HG03039 (cell line): ENCODE measurements at regions not wholly inside any gene's neighbourhood (a gene's known extent, or its start where the extent isn't known, plus 50 kb on each side); places are given as distances from the start of the nearest gene placed in this dataset.
A peak's percentile ranks its signal among the peaks of the same experiment; 100 is the strongest.

Experiments
- ATAC-seq: cut with Tn5 transposase; IDR thresholded peaks from one replicate; pipeline ENCODE4 v1.9.1; 2021; ENCODE audit warnings: mild to moderate bottlenecking, moderate library complexity; ENCODE audit not compliant: unreplicated experiment

DNA sequence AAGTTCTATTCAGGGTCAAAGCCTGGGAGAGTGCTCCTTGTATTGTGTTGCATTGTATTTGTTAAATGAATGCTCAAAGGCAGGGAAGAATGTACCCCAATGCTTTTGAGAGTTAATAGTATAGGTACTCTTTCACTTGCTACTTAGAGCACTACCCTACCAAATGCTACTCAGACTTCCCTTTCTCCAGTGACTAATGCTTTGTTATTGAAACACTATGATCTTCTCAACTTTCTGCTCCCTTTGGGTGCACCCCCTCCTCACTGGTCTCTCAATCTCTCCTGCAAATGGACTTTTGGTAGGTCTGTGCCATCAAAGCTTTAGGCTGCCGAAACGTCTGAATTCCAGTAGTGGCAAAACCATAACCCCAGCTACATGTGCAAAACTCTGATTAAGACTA is 177.7 kb upstream of the AHR start:
- no peak for ATAC-seq

DNA sequence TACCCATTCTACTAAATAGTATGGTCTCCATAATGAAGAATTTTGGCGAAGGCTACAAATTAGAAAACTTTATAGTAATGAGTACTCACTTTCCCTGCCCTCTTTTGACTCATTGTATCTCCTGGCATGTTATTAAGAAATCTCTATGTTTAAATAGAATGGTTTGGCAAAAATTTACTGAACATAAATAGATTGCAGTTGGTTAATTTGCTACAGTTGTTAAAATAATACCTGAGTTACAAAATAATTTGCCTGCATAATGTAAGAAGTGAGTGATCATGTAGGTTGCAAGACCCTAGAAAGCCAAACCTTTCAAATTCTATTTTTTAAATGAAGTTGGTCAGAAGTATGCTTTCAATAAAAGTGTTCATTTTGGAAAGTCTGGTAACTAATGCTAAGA is 176.8 kb upstream of the AHR start:
- ATAC-seq, result no peak

DNA sequence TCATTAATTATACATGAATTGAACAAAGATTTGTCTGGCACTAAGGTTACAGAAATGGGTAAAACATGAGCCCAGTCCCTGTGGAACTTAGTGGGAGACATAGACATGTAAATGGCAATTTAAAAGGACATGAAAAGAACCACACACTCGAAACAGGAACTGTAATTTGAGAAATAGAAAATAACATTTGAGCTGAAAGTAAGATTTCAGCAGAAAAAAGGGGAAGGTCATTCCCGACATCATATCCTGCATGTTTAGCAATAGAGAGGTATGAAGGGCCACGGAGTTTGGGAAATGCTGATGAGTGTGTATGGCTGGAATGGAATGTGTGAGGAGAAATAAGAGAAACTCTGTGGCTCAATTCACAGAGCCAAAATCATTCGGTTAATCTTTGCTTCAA is 175.4 kb upstream of the AHR start:
- ATAC-seq, result no peak

DNA sequence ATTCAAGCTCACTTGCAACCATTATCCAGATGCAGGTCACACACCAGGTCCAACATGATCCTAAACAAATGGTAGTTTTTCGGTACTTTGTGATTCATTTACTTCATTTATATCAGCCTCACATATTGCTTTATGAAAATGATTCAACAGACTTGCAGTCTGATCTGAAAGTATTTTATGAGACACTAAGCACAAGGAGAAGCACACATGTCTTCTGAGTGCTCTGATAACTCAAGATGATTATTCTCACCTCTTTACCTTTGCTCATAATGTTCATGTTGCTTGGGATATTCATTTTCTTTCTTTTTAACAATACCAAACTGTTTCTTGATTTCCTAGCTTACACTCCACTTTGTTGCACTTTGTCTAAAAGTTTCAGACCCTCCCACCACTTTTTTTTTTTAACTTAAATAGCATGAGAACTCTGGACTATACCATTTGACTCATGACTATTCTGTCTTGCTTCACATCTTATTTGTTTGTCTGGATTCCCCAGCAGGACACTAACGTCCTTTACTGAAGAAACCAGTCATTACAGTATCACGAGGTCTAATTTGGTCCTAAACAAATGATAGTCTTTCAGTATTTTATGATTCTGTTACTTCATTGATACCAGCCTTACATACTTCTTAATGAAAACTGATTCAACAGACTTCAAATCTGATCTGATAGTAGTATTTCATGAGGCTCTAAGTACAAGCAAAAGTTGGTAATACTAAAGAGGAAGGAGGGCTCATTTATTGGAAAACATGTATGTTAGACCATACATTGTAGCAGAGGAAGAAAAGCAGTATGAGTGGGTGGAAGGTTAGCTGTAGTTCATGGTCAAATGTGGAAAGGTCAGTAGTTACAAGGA is 171.8 kb upstream of the AHR start:
- ATAC-seq, result peak; percentile 83

DNA sequence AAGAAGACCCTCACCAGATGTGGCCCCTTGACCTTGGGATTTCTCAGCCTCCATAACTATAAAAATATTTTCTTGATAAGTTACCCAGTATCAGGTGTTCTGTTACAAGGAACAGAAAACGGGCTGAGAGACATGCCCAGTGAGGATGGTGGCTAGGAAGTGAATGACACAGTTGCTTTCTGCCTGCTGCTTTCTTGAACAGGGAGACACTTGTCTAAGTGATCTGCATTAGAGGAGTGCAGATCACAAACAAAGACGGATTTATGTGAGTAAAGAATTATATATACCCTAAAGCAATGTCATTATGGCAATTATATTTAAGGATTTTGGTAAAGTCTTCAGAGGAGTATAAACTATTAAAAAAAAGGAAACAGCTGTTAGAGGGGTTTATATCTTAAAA is 169.2 kb upstream of the AHR start:
- ATAC-seq, result no peak

DNA sequence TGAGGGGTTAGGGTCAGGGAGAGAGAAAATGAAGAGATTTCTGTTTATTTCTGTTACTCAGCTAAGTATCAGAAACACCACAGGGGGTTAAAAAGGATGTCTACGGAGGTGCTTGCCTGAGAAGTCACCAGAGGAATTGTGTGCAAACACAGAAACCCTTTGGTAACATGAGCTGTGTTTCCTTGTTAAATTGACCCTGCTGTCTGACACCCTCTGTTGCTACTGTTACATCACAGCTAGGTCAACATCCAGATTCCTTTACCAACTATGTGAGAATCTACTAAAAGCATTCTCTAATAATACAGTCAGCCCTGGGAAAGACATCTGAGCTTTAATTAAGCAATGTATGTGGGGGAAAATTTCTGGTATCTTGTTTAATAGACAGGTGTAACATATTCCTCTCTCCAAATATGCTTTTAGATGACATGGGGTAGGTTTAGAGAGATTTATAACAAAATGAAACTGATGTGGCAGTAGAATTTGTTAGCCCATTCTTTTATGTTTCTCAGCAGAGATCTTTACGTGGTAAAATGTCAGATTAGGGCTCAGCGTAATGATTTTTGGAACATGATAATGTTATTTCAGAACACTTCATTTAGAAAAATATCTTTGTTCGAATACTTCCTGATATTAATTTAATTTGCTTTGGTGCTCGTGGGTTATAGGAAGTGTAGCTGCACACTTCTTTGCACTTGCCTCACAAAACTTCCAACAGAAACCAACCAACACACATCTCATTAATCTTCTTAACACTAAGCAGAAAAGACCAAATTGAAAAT is 168.0 kb upstream of the AHR start:
- ATAC-seq, result no peak

DNA sequence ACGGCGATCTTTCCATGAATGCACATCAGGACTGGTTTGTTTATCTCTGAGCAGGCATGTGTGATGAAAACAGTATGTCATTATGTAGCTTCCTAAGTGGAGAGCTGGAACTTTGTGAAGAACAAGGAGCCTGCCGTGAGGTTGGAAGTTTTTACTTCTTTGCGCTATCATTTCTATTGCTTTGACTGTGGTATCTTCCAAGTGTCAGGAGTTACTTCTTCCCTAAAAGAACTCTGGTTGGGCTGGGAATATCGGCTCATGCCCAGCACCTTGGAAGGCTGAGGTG is 167.4 kb upstream of the AHR start:
- no peak for ATAC-seq

DNA sequence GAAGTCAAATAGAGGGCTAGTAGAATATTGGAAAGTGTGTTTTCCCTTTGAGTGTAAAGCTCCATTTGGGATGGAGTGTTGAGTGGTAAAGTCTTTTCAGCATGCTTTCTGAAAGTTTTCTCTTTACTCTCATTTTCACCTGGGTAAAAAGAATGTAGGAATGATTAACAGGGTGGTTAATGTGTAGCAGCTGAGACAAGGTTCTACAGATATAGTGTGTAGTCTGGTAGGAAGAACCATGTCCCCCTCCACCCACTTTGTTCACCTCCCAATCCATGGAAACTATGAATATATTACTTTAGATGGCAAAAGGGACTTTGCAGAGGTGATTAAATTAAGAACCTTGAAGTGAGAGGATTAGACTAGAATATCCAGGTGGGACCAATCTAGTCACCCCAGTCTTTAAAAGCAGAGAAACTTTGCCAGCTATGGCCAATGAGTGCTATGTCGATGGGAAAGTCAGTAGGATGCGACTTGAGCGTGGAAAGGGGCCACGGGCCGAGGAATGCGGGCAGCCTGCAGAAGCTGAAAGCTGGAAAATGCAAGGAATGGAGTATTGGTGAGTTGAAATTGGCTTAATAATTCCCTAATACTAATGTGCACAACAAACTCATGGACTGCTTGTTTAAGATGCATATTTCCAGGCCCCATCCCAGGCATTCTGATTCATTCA is 166.3 kb upstream of the AHR start:
- no peak for ATAC-seq

DNA sequence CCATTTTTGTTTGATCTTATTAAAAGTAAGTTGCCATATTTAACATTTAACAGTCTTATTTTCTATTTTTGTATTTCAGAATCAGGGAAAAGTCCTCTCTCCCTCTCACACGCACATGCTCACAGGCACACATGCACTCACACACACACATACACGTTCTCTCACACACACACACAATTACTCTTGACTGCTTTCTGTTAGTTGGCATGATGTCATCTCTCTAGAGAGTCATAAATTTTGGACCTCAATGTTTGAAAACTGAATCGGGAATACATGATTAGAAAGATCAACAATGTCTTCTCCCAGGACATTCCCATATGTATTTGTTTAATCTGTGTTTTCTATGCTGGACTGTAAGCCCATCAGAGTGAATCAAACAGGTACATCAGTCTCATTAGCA is 165.7 kb upstream of the AHR start:
- ATAC-seq, result no peak

DNA sequence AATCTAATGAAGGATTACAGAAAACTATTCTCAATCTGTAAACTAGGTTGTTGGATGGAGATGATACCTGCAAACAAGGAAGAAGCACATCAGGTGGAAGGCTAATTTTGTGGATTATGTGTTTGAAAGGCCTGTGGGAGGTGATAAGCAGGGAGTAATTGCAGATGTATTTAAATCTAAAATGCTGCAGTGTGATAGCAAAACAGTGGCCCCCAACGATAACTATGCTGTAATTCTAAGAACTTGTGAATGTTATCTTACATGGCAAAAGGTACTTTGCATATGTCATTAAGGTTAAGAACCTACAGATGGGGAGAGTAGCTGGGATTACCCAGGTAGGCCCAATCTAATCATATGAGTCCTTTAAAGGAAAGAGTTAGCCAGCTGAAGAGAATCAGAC is 164.5 kb upstream of the AHR start:
- ATAC-seq, result no peak

DNA sequence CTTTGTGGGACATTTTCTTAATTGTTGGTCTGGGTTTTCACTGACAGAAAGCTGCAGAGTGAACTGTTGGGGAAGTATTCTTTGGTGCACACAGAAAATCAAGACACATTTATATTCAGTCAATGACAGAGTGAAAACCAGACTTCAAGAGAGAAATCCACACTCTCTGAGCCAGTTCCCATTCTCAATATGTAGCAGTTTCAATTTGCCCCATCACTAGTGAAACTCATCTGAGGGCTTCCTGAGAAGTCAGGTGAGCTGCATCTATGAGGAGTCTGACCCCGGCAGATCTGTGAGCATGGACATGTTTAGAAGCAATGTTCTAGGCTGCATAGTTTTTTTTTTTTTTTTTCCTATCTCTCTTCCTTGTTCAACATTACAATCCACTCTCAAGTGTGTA is 163.7 kb upstream of the AHR start:
- ATAC-seq, result peak; percentile 90

DNA sequence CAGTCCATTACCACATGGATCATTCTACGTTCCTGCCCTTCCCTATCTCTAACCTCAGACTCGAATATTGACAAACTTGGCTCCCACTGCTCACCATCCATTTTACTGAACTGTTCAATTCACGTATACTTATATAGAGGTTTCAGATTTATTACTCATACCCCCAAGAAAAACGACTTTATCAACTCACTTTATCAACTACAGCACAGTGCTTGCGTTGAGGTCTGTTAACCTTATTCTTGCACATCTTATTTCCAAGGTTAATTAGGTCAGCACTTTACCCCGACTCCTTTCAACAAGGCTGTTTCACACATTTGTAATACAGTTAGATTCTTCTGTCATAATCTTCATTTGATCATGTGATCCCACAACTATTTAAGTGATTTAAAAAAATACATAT is 162.3 kb upstream of the AHR start:
- no peak for ATAC-seq

DNA sequence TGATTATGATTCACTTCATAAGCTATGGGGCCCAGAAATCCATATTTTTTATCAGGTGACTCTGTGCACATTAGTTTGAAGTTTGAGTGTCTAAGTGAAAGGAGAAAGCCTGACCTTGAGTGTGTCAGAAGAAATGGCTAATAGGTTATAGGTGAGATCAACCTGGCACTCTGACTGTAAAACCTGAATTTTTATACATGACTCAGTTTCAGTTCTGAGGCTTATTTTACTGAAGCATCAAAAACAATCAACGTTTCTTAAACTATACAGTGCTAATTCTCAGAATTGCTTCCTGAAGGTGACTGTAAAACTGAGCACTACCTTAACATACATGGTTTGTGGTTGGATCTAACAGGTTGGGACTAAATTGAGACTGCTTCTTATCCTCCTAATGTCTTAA is 159.4 kb upstream of the AHR start:
- ATAC-seq, result no peak

DNA sequence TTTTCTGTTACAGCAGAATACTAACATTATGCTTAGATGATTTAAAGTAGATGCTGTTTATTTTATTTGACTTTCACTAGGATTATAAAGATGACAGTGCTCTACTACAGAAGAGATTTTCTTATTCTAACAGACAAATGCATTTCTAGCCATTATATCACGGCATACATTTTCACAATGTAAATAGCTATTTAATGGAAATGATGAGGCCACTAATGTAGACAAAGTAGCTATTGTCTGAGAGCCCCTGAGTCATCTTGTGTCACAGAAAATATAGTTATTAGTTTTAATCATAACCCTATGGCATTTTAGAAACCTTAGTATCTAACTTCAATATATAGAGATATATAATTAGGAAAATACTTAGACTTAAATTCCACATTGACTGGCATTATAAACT is 158.0 kb upstream of the AHR start:
- ATAC-seq, result no peak

DNA sequence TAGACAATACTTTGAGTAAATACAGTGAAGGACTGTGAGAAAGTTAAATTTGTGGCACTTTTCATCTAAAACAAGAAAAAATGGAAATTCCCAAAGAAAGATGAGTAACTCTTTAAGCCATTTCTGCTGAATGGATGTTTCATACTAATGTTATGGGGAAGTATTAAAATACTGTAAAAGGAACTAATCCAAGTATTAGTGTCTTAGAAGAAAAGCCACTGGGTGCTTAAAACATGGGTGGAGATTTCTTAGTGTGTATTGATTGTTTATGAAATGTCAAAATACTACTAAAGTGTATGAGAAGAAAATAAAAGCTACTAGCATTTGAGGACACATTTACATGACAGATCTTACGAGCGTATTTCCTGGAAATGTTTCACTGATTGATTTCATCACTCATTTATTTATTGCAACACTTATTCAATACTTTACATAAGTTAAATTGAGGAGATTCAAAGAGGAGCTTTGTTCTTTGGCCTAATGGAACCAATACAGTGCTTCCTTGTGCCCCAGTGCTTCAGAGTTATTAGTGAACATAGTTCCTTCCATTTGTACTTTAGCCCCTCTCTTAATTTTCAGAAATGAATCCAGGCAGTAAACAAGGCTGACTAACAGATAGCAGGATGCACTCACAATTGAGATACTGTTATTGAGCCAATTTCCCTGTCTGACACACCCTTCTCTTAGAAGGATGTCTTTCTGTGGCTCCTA is 155.5 kb upstream of the AHR start:
- ATAC-seq, result no peak

DNA sequence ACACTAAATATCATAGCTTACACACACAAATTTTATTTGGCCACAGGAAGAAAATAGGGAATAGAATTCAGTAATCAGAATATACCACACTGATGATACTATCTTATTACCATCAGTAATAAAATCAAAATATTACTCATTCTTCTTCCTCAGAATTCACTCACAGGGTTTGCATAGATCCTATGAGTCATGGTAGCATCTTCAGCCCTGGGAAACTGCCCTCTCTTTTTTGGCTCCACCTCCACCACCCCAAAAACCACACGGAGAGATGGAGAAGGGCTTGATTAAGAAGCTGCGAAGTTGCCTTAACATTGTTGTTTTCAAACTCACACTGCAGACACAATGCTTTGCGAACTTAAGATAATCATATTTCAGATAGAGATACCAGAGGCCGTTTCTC is 154.1 kb upstream of the AHR start:
- ATAC-seq, result peak; percentile 45

DNA sequence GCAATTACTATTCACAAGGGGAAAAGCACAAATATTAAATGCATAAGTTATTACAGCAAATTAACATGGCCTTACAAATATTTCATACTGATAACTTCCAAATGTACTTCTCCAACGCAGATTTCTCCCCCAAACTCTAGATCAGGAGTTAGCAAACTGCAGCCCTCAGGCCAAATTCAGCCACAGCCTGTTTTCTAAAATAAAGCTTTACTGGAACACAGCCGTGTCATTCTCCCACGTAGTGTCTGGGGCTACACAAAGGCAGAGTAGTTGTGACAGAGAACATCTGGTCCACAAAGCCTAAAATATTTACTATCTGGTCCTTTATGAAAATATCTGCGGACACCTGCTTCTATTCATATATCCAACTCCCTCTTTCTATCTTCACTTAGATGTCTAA is 151.8 kb upstream of the AHR start:
- no peak for ATAC-seq

DNA sequence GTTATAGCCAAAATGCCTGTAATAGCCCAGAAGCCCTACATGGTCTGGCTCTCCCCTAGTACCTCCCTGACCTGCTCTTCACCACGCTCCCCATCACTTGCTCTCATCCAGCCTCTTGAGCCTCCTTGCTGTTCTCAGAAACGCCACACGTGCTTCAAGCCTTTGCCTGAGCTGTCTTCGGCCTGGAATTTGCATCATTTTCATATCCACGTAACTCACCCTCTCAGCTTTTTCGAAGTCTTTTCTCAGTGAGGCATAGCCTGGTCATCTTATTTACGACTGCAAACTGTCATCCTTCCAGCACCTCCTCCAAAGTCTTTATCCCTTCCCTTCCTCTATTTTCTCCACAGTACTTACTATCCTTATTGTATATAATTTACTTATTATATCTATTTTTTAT is 151.0 kb upstream of the AHR start:
- no peak for ATAC-seq

DNA sequence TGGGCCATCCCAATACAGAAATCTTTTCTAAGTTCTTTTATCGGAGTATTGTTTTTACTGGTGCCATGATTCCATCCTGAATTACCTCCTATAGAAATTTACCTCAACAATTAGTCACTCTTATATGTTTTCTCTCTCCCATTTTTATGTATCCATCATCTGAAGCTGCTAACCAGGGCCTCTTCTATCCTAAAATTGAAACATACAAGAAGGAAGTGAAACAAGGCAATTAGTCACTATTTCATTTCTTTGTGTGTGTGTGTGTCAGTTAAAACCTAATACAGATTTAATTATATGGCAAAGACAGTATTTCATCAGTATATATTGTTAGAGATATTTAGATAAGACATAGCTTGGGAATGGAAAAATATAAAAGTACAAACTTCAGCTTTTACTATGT is 148.4 kb upstream of the AHR start:
- peak; percentile 53 for ATAC-seq

DNA sequence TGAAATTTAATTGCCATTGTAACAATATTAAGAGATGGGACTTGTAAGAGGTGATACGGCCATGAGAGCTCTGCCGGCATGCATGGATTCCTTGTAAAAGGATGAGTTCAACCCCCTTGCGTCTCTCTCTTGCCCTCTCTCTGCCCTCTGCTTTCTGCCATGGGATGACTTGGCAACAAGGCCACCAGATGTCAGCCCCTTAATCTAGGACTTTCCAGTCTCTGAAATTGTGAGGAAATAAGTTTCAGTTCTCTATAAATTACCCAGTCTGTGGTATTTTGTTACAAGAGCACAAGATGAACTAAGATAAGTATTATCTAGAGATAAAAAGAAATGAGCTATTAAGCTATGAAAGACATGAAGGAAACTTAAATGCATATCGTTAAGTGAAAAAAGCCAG is 145.7 kb upstream of the AHR start:
- peak; percentile 48 for ATAC-seq

DNA sequence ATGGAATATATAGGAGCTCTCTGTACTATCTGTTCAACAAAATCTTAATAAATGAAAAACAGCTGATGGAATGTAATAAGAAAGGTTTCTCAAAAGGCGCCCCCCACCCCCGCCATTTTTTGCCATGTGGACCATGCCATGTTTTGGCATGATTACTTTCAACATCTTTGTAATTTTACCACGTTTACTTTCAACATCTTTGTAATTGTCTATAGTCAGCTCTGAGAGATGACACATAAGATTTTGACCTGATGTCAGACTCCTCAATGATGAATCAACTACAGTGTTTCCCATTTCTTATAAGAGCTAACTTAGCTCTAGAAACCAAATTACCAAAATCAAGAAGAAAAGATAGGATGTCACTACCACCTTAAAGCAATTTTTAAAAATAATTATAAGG is 144.9 kb upstream of the AHR start:
- ATAC-seq, result no peak

DNA sequence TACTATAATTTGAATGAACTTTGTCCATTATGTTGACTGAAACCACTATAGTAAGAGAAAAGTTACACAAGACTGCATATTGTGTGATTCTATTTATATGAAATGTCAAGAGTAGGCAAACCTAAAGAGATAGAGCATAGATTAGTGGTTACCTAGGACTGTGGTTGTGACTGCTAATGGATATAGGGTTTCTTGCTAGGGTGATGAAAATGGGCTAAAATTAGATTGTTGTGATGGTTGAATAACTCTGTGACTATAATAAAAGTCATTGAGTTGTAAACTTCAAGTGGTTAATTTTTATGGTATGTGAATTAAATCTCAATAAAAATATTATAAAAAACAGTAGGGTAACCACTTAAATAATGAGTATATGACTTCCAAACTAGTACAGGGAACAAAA is 142.9 kb upstream of the AHR start:
- no peak for ATAC-seq
